ENCODE measurements at regions not wholly inside any gene's neighbourhood (a gene's known extent, or its start where the extent isn't known, plus 50 kb on each side); places are given as distances from the start of the nearest gene placed in this dataset.
A peak's percentile ranks its signal among the peaks of the same experiment; 100 is the strongest.

- DNase-seq, result no peak
Measured at GRCh38 chr15:38696790-38697495, 132.3 kb upstream of the RASGRP1 start.

- DNase-seq, result no peak
Measured at GRCh38 chr15:38698254-38698653, 133.6 kb upstream of the RASGRP1 start.

GRCh38 chr15:38699633-38700230, 135.1 kb upstream of the RASGRP1 start:
- DNase-seq, result peak; percentile 73

GRCh38 chr15:38701149-38701548, 136.5 kb upstream of the RASGRP1 start:
- DNase-seq, result no peak

- DNase-seq, result peak; percentile 89
Measured at GRCh38 chr15:38702178-38702912, 137.7 kb upstream of the RASGRP1 start.

- DNase-seq, result no peak
Measured at GRCh38 chr15:38705436-38706219, 141.0 kb upstream of the RASGRP1 start.

GRCh38 chr15:38706956-38707355, 142.3 kb upstream of the RASGRP1 start:
- DNase-seq, result no peak

- DNase-seq, result peak; percentile 47
Measured at GRCh38 chr15:38707802-38708671, 143.4 kb upstream of the RASGRP1 start.

GRCh38 chr15:38708672-38709180, 144.1 kb upstream of the RASGRP1 start:
- no peak for DNase-seq

GRCh38 chr15:38709196-38709595, 144.6 kb upstream of the RASGRP1 start:
- DNase-seq, result no peak

GRCh38 chr15:38714309-38715072, 149.9 kb upstream of the RASGRP1 start:
- DNase-seq, result no peak

- no peak for DNase-seq
Measured at GRCh38 chr15:38720893-38721567, 156.4 kb upstream of the RASGRP1 start.

GRCh38 chr15:38721568-38721945, 156.9 kb upstream of the RASGRP1 start:
- no peak for DNase-seq

GRCh38 chr15:38722236-38722635, 157.6 kb upstream of the RASGRP1 start:
- DNase-seq, result no peak

- no peak for DNase-seq
Measured at GRCh38 chr15:38724827-38725226, 160.2 kb upstream of the RASGRP1 start.

- DNase-seq, result no peak
Measured at GRCh38 chr15:38726187-38726586, 161.6 kb upstream of the RASGRP1 start.

GRCh38 chr15:38733331-38733730, 168.7 kb upstream of the RASGRP1 start:
- no peak for DNase-seq

GRCh38 chr15:38740206-38740605, 175.6 kb upstream of the RASGRP1 start:
- DNase-seq, result no peak

- no peak for DNase-seq
Measured at GRCh38 chr15:38743147-38743546, 178.5 kb upstream of the RASGRP1 start.

GRCh38 chr15:38745126-38745525, 180.5 kb upstream of the RASGRP1 start:
- no peak for DNase-seq

- DNase-seq, result no peak
Measured at GRCh38 chr15:38745626-38746025, 181.0 kb upstream of the RASGRP1 start.
